Keratinocyte (primary cell): ENCODE measurements at regions not wholly inside any gene's neighbourhood (a gene's known extent, or its start where the extent isn't known, plus 50 kb on each side); places are given as distances from the start of the nearest gene placed in this dataset.

Experiments
- CTCF ChIP-seq, 3 experiments: IDR thresholded peaks in 1 of 3; conservative IDR thresholded peaks in 1 of 3; optimal IDR thresholded peaks in 1 of 3; 2 replicates in 2 of 3; 3 replicates in 1 of 3; pipeline versions ENCODE3 to v1.5.1; 2011; ENCODE audit warnings: low read length in 3 of 3, mild to moderate bottlenecking in 3 of 3, moderate library complexity in 2 of 3, control low read depth in 1 of 3, inconsistent platforms in 1 of 3; ENCODE audit not compliant: insufficient read depth in 2 of 3; ENCODE audit errors: extremely low read depth in 1 of 3
- EZH2 ChIP-seq: IDR thresholded peaks from one replicate; pipeline ENCODE4 v1.6.1; 2012; ENCODE audit warnings: inconsistent platforms, mild to moderate bottlenecking, low read length, moderate library complexity

GRCh38 chr1:18540136-18540765, 59.5 kb downstream of the KLHDC7A start:
- TF ChIP-seq CTCF (optimal IDR thresholded peaks at IDR 0.05 in 1 of 3, IDR thresholded peaks at IDR 0.05 in 1 of 3, conservative IDR thresholded peaks at IDR 0.05 in 1 of 3; ENCODE audit: extremely low read depth in 1 of 3, insufficient read depth in 2 of 3, low read length in 3 of 3) (no peak), EZH2 (no peak)
